ENCODE measurements at regions not wholly inside any gene's neighbourhood (a gene's known extent, or its start where the extent isn't known, plus 50 kb on each side); places are given as distances from the start of the nearest gene placed in this dataset.

DNA sequence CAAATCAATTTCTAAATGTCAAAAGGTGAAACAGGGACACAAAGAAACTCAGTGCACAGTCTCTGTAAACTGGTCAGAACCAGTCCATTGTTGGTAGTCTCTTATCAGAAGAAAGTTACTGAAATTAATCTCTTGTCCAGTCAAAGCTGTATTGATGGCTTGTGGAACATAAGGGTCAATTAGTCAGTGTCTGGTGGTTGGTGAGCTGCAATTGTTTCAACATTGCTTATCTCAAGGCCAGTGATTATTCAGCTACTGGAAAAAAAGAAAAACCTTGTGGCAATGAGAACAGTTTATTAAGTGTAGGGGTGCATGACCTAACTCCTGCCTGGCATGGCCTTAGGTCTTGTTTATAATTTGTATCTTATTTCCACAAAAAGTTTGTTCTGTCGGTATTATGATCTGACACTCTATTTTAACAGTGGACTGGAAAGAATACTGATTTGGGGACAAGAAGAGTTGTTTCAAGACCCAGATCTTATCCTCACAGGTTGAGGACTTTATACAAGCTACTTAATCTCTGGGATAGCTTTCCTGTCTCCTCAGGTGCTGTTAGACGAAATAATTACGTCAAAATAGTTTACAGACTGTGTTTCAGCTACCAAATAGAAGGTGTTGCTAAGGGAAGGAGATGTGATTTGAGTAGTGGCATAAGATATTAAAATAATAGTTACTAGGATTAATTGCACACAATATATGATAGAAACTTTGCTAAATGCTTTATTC, 520.0 kb upstream of the IRAK1BP1 start:
- H3K9me1 ChIP-seq (ENCODE audit: insufficient read depth, low read length), result no peaks in the 10 kb centered on the region
- H2AK5ac ChIP-seq (ENCODE audit: low read depth, low read length), result no peak overlapping the region
- in situ Hi-C loops (cut with MboI; ENCODE audit: low sequenced_read_pairs), result no loop called here
- no peaks in the 10 kb centered on the region for H3K4me1 ChIP-seq (ENCODE audit: control insufficient read depth, insufficient read depth, low read length)
- H2AK9ac ChIP-seq (replicated peaks; ENCODE audit: low read depth, low read length, poor library complexity), result no peak overlapping the region
- H4K91ac ChIP-seq (ENCODE audit: insufficient read depth, low read depth, low read length), result no peak overlapping the region
- no peak overlapping the region for H3K4me2 ChIP-seq (ENCODE audit: low read depth, low read length)
- no peaks in the 10 kb centered on the region for H3K27me3 ChIP-seq (ENCODE audit: control insufficient read depth, insufficient read depth, low read length)
- H3K23ac ChIP-seq (ENCODE audit: low read depth, low read length), result no peak overlapping the region
- intact Hi-C loops (cut with micrococcal nuclease), result no loop called here
- no peak overlapping the region for H2BK5ac ChIP-seq (ENCODE audit: low read depth, low read length, poor library complexity, severe bottlenecking)
- no peak overlapping the region for H3K4me3 ChIP-seq (ENCODE audit: insufficient read depth, low read depth, low read length)
- no peak overlapping the region for H3K14ac ChIP-seq (replicated peaks; ENCODE audit: low read depth, low read length)
- no peaks in the 10 kb centered on the region for H3K9me3 ChIP-seq (ENCODE audit: control insufficient read depth, insufficient read depth, low read length)
- BruUV-seq (replicated peaks), result no TSS peak
- no peaks in the 10 kb centered on the region for H4K20me1 ChIP-seq (ENCODE audit: insufficient read depth, low read length)
- H3K79me1 ChIP-seq (ENCODE audit: low read depth in 1 of 2, low read length in 2 of 2), result no peaks in the 10 kb centered on the region
- H3K56ac ChIP-seq (ENCODE audit: extremely low read depth, insufficient read depth, low read length), result no peak overlapping the region
- no peak overlapping the region for H2BK20ac ChIP-seq (ENCODE audit: low read depth, low read length)
- no peak overlapping the region for H3K18ac ChIP-seq (ENCODE audit: low read depth, low read length)
- H3K4ac ChIP-seq (ENCODE audit: low read depth, low read length), result no peak overlapping the region
- no peak overlapping the region for H2BK15ac ChIP-seq (ENCODE audit: low read depth, low read length)
- H2AFZ ChIP-seq (replicated peaks; ENCODE audit: low read length, poor library complexity), result no peak overlapping the region
- no peak for DNase-seq
- dilution Hi-C loops (cut with HindIII; ENCODE audit: low sequenced_read_pairs, unreplicated experiment), result no loop called here
- H3K27ac ChIP-seq (ENCODE audit: insufficient read depth, low read length), result no peak overlapping the region
- WGBS, 2 experiments (ENCODE audit: extremely low coverage in 2 of 2, insufficient read length in 1 of 2), result no CpG with 5 or more reads among the region's 3 CpGs
- TF ChIP-seq MAFK (IDR thresholded peaks at IDR 0.05; ENCODE audit: low read depth, low read length) (no peak), POLR2A (IDR thresholded peaks at IDR 0.05; ENCODE audit: low read depth, low read length) (no peak), FOS (IDR thresholded peaks at IDR 0.05; ENCODE audit: low read depth, low read length) (no peak), RAD21 (IDR thresholded peaks at IDR 0.05; ENCODE audit: low read length) (no peak), MAZ (IDR thresholded peaks at IDR 0.05; ENCODE audit: borderline replicate concordance, low read depth, low read length) (no peak)
- no peak for ATAC-seq (ENCODE audit: low read depth)
- H4K8ac ChIP-seq (ENCODE audit: low read depth in 2 of 2, low read length in 2 of 2), result no peak overlapping the region
- ChIA-PET POLR2A (ENCODE audit: unreplicated experiment) (no interaction called here), CTCF (no interaction called here)
- no peak overlapping the region for H2BK120ac ChIP-seq (ENCODE audit: low read depth, low read length)
- H4K5ac ChIP-seq (ENCODE audit: low read depth, low read length), result no peak overlapping the region
- no peaks in the 10 kb centered on the region for H3K36me3 ChIP-seq (ENCODE audit: control insufficient read depth, insufficient read depth, low read length)
- no peak overlapping the region for H3K9ac ChIP-seq (ENCODE audit: low read depth, low read length)

All from IMR-90 (cell line).